GM13976 (cell line): ENCODE measurements at regions not wholly inside any gene's neighbourhood (a gene's known extent, or its start where the extent isn't known, plus 50 kb on each side); places are given as distances from the start of the nearest gene placed in this dataset.

Experiments
- DNase-seq: peaks from one replicate; pipeline ENCODE4 v3.0.0; 2012; ENCODE audit warnings: low spot score
- CTCF ChIP-seq: IDR thresholded peaks from 2 replicates; pipeline ENCODE4 v1.5.1; 2012; ENCODE audit warnings: borderline replicate concordance, mild to moderate bottlenecking; ENCODE audit not compliant: insufficient read depth; ENCODE audit errors: extremely low read depth, missing control alignments, control extremely low read depth
- in situ Hi-C: fragments of 300-500 bp; cut with MboI; formaldehyde crosslinking; loops from one replicate; pipeline ENCODE4 v1.12.0; 2022; ENCODE audit warnings: low sequenced_read_pairs, mixed read lengths, inconsistent platforms; ENCODE audit not compliant: unreplicated experiment

GRCh38 chr6:54028170-54028569 lies 83.1 kb upstream of the MLIP start:
- DNase-seq = no peak
- in situ Hi-C loops = no loop called here
- TF ChIP-seq CTCF = no peak

- TF ChIP-seq CTCF = no peak
- in situ Hi-C loops = no loop called here
- no peak for DNase-seq
Measured at GRCh38 chr6:54029187-54029586, 82.1 kb upstream of the MLIP start.

GRCh38 chr6:54031169-54031568 lies 80.1 kb upstream of the MLIP start:
- in situ Hi-C loops = no loop called here
- no peak for DNase-seq
- no peak for TF ChIP-seq CTCF

- no peak for TF ChIP-seq CTCF
- DNase-seq = no peak
- in situ Hi-C loops = no loop called here
Measured at GRCh38 chr6:54037277-54037779, 73.9 kb upstream of the MLIP start.

- in situ Hi-C loops = no loop called here
- DNase-seq = no peak
- no peak for TF ChIP-seq CTCF
Measured at GRCh38 chr6:54040545-54040944, 70.7 kb upstream of the MLIP start.

GRCh38 chr6:54041239-54041638 lies 70.0 kb upstream of the MLIP start:
- in situ Hi-C loops = no loop called here
- no peak for DNase-seq
- TF ChIP-seq CTCF = no peak

- in situ Hi-C loops = no loop called here
- no peak for DNase-seq
- TF ChIP-seq CTCF = no peak
Measured at GRCh38 chr6:54043360-54043759, 67.9 kb upstream of the MLIP start.
